M059J (cell line): ENCODE measurements at regions not wholly inside any gene's neighbourhood (a gene's known extent, or its start where the extent isn't known, plus 50 kb on each side); places are given as distances from the start of the nearest gene placed in this dataset.
A peak's percentile ranks its signal among the peaks of the same experiment; 100 is the strongest.

Experiments used
- DNase-seq: peaks from one replicate; pipeline ENCODE4 v3.0.0-alpha.2; 2012; ENCODE audit warnings: low read depth

DNA sequence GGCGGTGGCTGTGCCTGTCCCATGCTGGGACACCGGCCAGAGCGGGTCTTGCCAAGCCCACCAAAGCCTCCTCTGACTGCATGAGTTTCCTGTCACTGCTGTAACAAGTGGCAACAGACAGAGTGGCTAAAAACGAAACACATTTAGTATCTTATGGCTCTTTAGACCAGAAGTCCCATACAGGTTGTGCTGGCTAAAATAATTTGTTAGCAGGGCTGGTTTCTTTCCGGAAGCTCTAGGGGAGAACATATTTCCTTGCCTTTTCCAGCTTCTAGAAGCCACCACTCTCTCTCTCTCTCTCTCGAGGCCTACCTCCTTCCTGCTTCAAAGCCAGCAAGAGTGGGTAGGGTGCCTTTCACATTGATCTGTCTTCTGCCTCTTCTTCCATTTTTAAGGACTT, 171.6 kb upstream of the PLPP4 start:
- no peak for DNase-seq

DNA sequence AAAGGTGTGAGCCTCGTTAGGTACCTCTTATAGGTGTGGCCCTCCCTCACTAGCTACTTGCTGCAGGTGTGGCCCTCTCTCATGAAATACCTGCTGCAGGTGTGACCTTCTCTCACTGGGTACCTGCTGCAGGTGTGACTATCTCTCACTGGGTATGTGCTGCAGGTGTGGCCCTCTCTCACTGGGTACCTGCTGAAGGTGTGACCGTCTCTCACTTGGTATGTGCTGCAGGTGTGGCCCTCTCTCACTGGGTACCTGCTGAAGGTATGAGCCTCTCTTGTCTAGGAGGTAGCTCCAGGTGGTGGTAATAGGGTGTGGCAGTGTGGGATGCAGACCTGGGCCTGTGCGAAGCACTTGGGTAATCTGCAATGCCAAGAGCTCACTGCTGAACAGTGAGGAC, 170.7 kb upstream of the PLPP4 start:
- no peak for DNase-seq

DNA sequence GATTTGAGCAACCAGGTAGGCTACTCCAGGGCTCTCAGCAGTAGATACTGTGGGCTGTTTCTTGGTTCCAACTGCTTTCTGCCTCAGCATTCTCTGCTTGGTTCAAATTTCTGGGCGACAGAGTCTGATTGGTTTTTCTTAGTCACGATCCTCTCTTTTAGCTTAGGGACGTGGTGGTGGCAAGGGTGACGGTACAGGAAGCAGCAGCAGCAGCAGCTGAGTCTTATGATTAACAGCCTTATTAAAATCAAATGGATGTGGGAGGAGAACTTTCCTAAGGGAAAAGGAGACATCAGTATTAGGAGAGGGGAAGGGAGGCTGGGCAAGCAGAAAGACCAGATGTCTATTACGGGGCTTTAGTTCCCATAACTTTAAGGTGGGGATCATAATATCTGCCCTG, 156.5 kb upstream of the PLPP4 start:
- DNase-seq: peak; percentile 37

DNA sequence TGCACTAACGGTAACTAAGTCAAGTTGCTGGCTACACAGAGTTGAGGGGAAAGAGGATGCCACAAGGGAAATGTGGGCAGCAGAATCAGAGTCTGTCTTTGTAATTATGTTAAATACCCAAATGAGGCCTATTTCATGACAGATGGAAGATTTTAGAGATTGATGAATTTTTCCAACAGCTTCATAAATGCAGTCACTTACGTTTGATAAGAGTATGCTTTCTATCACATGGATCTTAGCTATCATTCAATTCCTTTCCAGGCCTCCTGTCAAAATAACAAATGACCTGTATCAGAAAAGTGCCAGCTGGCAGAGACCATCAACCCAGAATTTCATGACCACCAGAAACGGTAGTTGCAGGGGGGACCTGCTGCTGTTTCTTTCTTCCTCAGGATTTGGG, 148.4 kb upstream of the PLPP4 start:
- no peak for DNase-seq

DNA sequence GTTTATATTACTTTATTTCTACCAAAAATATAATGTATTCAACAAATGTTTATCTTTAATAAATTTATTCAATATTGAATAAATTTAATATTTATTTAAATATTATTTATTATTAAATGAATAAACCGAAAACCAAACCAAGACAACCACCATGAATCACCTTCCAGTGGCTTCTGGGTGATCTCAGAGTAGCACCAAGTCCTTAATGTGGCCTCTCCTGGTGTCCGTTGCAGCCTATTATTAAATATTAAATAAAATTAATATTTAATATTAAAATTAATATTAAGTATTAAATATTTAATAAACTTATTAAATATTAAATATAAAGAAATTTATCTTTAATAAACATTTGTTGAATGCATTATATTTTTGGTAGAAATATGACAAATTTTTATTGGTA, 143.3 kb upstream of the PLPP4 start:
- no peak for DNase-seq

DNA sequence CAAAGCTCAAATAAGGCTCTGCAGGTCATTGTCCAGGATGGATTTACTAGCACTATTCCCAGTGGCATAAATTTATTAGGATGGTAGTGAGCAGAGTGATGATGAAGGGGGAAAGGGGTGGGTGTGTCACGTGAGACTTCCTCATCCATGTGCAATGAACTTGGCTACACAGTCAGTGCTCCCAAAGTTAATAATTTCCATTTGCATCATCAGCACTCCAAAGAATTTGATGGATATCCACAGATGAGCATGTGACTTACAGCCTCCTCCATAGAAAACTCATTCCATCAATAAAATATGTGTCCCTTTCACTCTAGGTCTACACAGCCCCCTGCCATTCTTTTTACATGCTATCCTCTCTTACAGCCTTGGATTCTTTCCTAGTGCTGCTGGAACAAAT, 142.6 kb upstream of the PLPP4 start:
- DNase-seq: no peak

DNA sequence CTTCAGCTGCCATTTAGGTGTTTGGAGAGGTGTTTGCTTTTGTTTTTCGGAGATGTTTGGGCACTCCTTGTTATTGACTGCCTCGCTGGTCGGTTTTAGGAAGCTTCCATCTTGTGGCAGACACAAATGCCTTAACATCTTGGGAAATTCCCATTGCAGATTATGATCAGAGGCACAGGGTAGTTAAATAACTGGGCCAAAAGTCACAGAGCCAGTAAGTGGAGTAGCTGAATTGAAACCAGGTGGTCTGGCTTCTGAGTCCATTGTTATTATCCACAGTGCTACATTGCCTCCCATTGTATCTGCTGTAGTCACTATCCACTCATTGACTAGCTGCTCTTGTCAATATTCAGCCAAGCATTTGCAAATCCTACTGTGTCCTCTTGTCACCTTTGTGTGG, 138.2 kb upstream of the PLPP4 start:
- DNase-seq: peak; percentile 25

DNA sequence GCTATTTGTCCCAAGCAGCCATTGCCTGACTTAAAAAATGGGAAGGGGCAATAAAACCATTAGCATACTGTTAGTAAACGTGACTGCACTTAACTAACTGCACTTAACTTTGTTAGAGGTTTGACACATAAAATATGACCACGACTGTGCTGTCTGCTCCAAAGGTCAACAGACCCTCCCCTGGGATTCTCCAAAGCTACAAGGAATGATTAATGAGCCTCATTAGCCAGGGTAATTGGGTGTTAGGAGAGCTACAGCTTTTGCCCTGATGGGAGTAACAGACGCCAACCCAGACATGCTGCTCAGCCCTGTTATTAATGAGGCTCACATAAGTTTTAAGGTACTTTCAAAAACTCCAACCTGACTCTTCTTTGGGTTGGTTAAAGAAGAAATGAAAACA, 129.4 kb upstream of the PLPP4 start:
- no peak for DNase-seq

DNA sequence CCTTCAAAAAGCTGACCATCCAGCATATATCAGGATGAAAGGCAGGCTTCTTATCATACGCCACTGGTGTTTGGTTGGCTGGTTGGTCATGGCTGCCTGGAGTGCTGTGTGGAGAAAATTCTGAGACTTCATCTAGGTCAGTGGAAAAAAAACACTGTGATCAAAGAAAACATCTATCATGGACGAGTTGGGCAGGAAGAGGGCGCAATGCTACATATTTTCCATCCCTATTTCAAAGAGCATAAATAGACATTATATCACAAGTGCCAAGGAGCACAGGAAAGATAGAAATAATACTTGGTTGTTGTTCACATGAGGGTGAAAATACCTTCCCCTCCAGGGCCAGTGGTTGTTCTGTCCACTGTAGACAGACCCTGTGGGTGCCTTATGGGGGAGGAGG, 128.4 kb upstream of the PLPP4 start:
- DNase-seq: peak; percentile 30

DNA sequence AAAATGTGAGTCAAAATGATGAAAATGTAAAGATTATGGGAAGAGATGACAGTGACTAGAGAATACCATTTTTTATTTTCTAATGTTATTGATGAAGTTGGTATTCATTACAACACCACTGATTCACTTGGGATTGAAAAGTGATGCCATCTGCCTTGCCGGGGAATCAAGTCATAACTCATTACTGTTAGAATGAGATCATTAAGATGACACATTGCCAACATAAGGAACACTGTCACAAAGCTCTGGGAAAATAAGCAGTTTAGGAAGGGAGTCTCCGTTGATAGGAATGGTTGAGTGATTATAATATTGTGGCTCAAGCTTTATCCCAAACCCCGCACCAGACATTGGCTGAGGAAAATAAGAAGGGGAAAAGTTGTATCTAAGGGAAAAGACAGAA, 121.5 kb upstream of the PLPP4 start:
- DNase-seq: peak; percentile 9

DNA sequence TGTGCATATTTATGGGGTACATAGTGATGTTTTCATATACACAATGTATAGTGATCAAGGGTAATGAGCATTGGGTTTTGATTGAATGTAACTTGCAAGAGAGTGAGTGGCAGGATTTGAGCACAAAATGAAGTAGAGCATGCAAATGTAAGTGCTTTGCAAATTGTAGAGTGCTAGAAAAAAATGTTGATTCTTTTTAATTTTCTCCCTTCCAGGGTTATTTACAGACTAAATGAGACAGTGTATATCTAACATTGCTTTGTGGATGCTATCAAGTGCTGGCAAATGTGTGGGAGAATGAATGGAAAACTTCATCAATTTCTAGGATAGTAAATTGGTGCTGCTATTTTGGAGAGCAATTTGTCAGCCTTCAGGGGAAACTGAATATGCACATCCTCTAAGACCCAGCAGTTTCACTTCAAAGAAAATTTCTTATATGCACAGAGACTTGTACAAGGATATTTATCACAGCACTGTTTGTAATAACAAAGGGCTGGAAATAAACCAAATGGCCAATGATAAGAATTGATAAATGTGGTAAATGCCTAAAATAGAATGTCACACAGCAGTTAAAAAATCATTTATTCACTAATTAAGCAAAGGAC, 120.6 kb upstream of the PLPP4 start:
- DNase-seq: no peak

DNA sequence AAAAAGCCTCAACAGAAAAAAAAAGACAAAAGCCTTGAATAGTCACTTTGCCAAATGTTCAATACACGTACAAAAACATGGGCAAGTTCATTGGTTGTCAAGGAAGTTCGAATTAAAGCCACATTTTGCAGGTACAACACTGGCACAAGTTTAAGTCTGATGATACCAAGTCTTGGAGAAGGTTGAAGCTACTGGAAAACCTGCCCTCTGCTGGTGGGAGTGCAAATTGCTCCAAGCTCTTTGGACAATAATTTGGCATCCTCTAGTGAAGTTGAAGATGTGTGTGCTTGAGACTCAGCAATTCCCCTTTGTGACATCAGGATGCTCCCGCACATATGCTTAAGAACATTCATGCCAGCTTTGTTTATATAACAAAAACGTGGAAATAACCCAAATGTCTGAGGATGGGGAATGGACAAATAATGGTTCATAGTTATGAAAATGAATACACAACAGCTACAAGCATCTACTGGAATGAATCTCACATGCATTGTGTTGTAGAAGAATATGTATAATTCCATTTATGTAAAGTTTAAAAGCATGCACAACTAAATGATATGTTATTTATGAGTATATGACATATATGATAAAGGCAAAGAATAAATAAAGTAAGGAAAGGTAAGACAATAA, 120.0 kb upstream of the PLPP4 start:
- DNase-seq: peak; percentile 49

DNA sequence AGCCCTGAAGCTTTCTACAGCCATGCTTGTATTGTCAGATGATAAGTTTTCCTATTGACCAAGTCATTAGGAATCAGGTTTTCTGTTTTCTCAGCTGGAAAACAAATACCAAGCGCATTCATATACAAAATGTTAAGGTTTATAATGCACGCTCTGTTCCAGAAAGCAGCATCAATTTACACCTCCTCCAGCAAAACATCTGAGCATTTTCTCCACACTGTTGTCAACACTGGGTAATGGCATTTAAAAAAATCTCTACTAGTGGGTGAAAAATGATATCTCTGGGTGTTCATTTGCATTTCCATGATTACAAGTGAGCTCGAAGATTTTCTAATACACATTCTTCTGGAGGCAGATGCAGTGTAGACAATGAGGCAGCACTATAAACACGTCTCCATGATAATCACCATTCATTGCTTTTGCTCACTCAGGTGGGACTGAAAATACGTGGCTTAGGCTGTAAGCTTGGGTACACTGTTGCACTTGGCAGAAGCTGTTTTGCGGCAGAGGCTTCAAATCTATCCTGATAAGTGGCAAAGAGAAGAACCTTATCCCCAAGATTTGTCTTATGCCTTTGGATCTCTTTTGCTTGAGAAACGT, 114.8 kb upstream of the PLPP4 start:
- DNase-seq: no peak

DNA sequence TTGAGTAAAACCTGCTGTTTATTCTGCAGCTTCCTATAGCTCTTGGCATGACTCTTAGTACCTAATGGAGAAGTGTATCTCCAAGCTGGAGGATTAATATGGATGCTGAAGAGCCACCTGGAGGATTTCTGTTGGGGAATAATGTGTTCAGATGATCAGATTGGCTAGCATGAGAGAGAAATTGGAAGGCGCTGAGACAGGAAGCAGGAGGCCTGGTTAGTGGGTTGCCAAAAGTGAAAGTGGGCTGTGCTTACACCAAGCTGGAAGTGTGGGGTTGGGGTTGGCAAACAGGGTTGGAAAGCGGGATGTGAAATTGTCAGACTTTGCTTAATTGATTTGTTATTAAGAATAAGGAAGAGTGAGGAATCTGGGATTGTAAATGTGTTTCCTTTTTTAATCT, 111.8 kb upstream of the PLPP4 start:
- no peak for DNase-seq

DNA sequence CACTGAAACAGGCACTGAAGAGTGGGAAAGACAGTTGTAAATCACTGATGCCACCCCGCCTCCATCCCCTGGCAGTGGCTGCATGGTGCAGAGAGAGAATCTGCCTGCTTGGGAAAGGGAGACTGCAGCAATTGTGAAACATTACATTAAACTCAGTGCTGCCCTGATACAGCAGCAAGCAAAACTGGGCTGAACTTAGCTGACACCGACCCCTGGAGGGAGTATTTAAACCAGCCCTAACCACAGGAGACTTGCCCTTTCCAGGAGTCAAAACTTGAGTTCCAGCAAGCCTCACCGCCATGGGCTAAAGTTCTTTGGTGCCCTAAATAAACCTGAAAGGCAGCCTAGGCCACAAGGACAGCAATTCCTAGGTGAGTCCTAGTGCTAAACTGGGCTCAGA, 109.4 kb upstream of the PLPP4 start:
- no peak for DNase-seq

DNA sequence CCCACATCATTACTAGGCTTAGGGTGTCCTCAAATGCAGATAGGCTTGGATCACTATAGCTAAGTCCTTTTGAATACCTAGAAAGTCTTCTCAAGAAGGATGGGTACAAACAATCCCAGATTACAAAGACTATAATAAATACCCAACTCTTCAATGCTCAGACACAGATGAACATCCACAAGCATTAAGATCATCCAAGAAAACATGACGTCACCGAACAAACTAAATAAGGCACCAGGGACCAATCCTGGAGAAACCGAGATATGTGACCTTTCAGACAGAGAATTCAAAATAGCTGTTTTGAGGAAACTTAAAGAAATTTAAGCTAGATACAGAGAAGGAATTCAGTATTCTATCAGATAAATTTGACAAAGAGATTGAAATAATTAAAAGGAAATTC, 108.0 kb upstream of the PLPP4 start:
- no peak for DNase-seq

DNA sequence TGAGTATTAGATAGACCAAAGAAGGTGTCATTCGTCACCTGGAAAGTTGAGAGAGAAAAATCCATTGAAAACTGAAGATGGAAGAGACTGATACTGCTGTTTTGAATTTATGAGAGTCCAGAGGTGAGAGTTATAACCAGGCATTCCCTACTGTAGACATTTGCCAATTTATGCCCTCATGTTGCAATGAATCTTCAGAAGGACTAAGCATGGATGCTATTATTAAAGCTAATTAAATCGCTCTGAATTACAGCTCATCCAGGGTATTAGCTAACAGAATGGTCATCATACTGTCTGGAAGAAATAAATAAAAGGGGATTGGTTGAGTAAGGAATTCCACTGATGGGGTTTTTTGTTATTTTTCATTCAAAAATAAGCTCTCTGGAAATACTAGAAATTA, 101.6 kb upstream of the PLPP4 start:
- no peak for DNase-seq

DNA sequence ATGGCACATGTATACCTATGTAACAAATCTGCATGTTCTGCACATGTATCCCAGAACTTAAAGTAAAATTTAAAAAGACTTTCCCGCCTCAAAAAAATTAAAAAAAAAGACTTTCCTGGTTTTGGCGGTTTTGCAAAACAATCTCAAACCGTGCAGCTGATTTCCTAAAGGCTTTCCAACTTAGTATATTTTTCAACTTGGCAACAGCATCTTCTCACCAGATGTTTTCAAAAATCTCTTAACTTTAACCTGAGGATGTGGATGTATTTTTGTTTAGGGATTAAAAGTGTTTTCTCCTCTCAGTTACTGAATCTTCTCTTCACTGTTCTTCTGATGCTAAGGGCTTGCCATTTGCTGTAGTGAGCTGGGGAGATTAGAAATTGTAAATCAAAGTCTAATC, 96.5 kb upstream of the PLPP4 start:
- no peak for DNase-seq

DNA sequence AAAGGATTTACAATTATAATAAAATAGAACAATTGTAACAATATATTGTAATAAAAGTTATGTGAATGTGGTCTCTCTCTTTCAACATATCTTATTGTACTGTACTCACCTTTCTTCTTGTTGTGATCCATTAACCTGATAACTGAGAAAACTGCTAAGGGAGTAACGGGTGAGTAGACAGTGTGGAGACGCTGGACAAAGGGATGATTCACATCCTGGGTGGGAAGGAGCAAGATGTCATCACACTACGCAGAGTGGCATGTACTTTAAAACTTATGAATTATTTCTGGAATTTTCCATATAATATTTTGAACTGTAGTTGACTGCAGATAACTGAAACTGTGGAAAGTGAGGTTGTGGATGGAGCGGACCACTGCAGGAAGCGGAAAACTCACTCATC, 91.2 kb upstream of the PLPP4 start:
- peak; percentile 65 for DNase-seq

DNA sequence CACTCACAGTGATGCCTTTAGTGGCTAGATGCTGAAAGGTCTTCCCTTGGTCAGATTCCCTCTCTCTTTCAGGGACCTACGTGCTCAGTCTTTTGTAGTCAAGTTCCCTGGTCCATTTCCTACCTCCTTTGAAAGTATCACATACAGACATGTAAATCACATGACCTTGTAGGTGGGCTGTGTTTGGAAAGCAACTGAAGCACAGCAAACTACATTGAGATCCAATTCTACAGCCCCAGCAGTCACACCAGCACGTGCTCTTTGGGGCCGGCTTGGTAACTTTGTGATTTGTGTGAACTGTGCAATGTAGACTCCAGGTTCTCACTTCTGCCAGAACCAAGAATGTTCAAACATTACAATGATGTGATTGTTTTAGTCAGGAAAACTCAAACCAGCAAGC, 89.7 kb upstream of the PLPP4 start:
- no peak for DNase-seq

DNA sequence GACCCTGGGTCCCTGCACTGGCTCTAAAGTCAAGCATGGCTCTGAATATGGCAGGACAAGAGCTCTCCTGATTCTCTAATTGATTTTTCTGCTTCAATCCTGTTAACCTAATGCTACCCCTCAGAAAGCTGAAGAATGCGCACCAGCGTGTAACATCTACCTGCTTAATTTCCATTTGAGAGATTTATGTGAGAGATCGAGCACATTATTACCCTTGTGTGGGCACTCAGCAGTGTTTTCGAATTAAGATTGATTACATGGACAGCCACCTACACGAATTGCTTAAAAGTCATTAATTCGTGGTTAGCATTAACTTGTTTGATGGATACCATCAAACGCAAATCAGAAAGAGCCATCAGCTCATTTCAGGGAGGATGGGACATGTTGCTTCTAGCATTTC, 88.7 kb upstream of the PLPP4 start:
- DNase-seq: no peak

DNA sequence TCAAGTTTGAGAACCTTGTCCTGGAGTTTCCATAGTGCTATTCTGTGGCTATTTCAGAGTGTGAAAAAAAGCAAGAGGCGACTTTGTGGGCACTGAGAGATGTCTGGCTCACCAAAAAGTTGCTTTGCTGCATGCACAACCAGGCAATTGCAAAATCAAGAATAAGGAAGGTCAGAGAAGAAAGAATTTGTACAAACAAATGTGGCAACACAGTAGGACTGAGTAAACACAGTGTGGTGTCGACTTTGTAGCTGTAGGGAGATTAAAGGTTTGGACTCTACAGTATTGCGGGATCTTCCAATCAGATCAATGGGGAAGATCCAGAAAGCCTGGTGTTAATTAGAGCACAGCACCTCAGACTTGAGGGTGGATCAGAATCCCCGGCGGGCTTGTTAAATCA, 88.1 kb upstream of the PLPP4 start:
- no peak for DNase-seq

DNA sequence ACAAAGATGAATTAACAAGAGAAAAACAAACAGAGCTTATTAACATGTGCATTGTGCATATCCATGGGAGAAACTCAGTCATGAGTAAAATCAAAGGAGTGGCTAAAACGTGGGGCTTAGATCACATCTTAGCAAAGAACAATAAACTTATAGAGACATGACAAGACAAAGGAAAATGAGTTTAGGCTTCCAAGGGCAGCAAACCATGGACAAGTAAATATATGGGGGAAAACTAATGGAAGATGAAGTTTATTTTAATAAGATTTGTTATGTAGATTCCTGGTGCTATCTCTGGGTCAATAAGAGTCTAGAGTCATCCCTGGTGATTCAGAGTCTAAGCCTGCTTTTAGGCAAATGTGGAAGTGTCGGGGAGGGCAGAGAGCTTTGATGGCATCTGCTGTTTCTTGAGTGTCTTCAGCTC, 87.2 kb upstream of the PLPP4 start:
- DNase-seq: peak; percentile 59

DNA sequence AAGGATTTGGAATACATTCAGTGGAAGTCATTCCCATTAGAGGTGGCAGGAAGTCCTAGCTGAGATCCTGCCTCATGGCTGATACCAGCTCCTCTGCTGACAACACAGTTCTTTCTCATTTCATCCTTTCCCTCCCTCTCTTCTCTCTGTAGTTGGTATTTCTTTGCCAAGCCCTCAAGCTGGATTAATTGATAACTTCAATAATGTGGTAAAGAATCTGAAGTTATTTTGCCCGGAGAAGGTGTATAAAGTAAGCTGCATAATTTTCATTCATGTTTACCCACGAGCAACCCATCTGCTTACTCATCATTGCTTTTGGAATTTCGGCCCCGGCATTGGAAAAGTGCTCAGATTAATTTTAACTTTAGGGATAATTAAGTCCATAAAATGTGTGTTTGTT, 85.2 kb upstream of the PLPP4 start:
- DNase-seq: no peak
